Nephron (organoid): ENCODE measurements at regions not wholly inside any gene's neighbourhood (a gene's known extent, or its start where the extent isn't known, plus 50 kb on each side); places are given as distances from the start of the nearest gene placed in this dataset.

Source experiments
- H3K27ac Mint-ChIP-seq, 3 experiments: 2 replicates each; pipeline ENCODE4 v1.8.0; 2020; ENCODE audit warnings: mixed read lengths in 3 of 3, mild to moderate bottlenecking in 2 of 3, moderate library complexity in 1 of 3
- H3K27me3 Mint-ChIP-seq: 2 replicates; pipeline ENCODE4 v1.8.0; 2021; ENCODE audit warnings: low read depth, mild to moderate bottlenecking, moderate library complexity, mixed read lengths
- H3K36me3 Mint-ChIP-seq: 2 replicates; pipeline ENCODE4 v1.8.0; 2020; ENCODE audit warnings: low read depth, mixed read lengths
- H3K4me1 Mint-ChIP-seq: 2 replicates; pipeline ENCODE4 v1.8.0; 2020; ENCODE audit warnings: mixed read lengths
- H3K4me3 Mint-ChIP-seq, 3 experiments: 2 replicates each; pipeline ENCODE4 v1.8.0; 2020; ENCODE audit warnings: mild to moderate bottlenecking in 3 of 3, mixed read lengths in 3 of 3, moderate library complexity in 2 of 3
- H3K9me3 Mint-ChIP-seq: 2 replicates; pipeline ENCODE4 v1.8.0; 2020; ENCODE audit warnings: mixed read lengths
- CTCF ChIP-seq, 3 experiments: fragments of 200-600 bp; sonication (generic); IDR thresholded peaks; one replicate each; pipeline ENCODE4 v1.5.0; 2021; ENCODE audit warnings: antibody characterized with exemption in 3 of 3; ENCODE audit not compliant: unreplicated experiment in 3 of 3

- Mint-ChIP-seq H3K9me3 (no peaks in the 10 kb centered on the region), H3K27ac (no peak overlapping the region), H3K4me3 (no peak overlapping the region), H3K27me3 (peaks cover 66% of the 10 kb centered on the region), H3K4me1 (peaks cover 6% of the 10 kb centered on the region), H3K36me3 (no peaks in the 10 kb centered on the region)
- peak; percentile 84 to 87 (median 85) for TF ChIP-seq CTCF (IDR thresholded peaks at IDR 0.05; ENCODE audit: unreplicated experiment in 3 of 3)
These were observed 102.7 kb downstream of the ZNF281 start for GRCh38 chr1:200306944-200307754.

GRCh38 chr1:200305806-200306205, 104.0 kb downstream of the ZNF281 start:
- H3K9me3 Mint-ChIP-seq, result no peaks in the 10 kb centered on the region
- no peaks in the 10 kb centered on the region for H3K36me3 Mint-ChIP-seq
- no peak overlapping the region for H3K4me3 Mint-ChIP-seq
- peaks cover 9% of the 10 kb centered on the region for H3K4me1 Mint-ChIP-seq
- TF ChIP-seq CTCF (IDR thresholded peaks at IDR 0.05; ENCODE audit: unreplicated experiment in 3 of 3), result no peak
- H3K27ac Mint-ChIP-seq, result no peak overlapping the region
- peaks cover 75% of the 10 kb centered on the region for H3K27me3 Mint-ChIP-seq

- peak overlapping the region; percentile 58 to 62 (median 60) for H3K4me3 Mint-ChIP-seq
- peaks cover 77% of the 10 kb centered on the region for H3K27me3 Mint-ChIP-seq
- no peak for TF ChIP-seq CTCF (IDR thresholded peaks at IDR 0.05; ENCODE audit: unreplicated experiment in 3 of 3)
- no peaks in the 10 kb centered on the region for H3K36me3 Mint-ChIP-seq
- no peaks in the 10 kb centered on the region for H3K9me3 Mint-ChIP-seq
- no peak overlapping the region for H3K27ac Mint-ChIP-seq
- peaks cover 9% of the 10 kb centered on the region for H3K4me1 Mint-ChIP-seq
These were observed 105.7 kb downstream of the ZNF281 start for GRCh38 chr1:200304171-200304570.

- Mint-ChIP-seq H3K27me3 (peaks cover 74% of the 10 kb centered on the region), H3K4me1 (peaks cover 9% of the 10 kb centered on the region), H3K9me3 (no peaks in the 10 kb centered on the region), H3K4me3 (peak overlapping the region; percentile 79 to 90 (median 85)), H3K36me3 (no peaks in the 10 kb centered on the region), H3K27ac (no peak overlapping the region)
- TF ChIP-seq CTCF (IDR thresholded peaks at IDR 0.05; ENCODE audit: unreplicated experiment in 3 of 3), result no peak
These were observed 106.9 kb downstream of the ZNF281 start for GRCh38 chr1:200302921-200303290.

- Mint-ChIP-seq H3K9me3 (no peaks in the 10 kb centered on the region), H3K36me3 (no peaks in the 10 kb centered on the region), H3K27me3 (peaks cover 70% of the 10 kb centered on the region), H3K27ac (no peak overlapping the region), H3K4me1 (peaks cover 9% of the 10 kb centered on the region), H3K4me3 (peak overlapping the region; percentile 79 to 90 (median 85))
- TF ChIP-seq CTCF (IDR thresholded peaks at IDR 0.05; ENCODE audit: unreplicated experiment in 3 of 3), result no peak
These were observed 107.5 kb downstream of the ZNF281 start for GRCh38 chr1:200302192-200302920.
